Transverse colon (tissue), 3 donors: ENCODE measurements at regions not wholly inside any gene's neighbourhood (a gene's known extent, or its start where the extent isn't known, plus 50 kb on each side); places are given as distances from the start of the nearest gene placed in this dataset.

Experiments
- POLR2A ChIP-seq: fragments of 450-650 bp; IDR thresholded peaks from one replicate; pipeline ENCODE4 v1.6.1; 2016; ENCODE audit warnings: antibody characterized with exemption, mild to moderate bottlenecking, moderate library complexity
- TF ChIP-seq, protein P1 (sequence below), 5 experiments: fragments of 200-600 bp in 3 of 5; fragments of 450-650 bp in 2 of 5; sonication (generic) in 3 of 5; IDR thresholded peaks; 1 replicate in 2 of 5; 2 replicates in 3 of 5; pipeline ENCODE4 v1.5.1; 2016 to 2017; ENCODE audit warnings: antibody characterized with exemption in 5 of 5, inconsistent platforms in 3 of 5, mild to moderate bottlenecking in 2 of 5, moderate library complexity in 1 of 5

DNA sequence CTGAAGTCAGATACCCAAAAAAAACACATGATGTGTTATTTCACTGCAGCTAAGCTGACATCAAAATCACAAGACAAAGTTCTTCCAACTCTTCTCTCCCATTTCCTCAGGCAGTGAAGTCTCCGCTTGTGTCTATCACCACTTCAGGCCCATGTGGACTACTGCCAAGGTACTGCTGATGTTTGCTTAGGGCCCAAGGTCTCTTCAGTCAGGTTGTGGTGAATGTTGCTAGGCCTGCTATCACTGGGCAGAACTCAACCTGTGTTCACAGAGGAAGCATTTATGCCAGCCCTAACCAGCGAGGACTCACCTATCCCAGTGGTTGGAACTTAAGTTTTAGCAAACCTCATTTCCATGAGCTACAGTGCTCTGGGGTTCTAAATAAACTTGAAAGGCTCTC, 156.5 kb upstream of the BRINP3 start:
- TF ChIP-seq, protein P1, sequence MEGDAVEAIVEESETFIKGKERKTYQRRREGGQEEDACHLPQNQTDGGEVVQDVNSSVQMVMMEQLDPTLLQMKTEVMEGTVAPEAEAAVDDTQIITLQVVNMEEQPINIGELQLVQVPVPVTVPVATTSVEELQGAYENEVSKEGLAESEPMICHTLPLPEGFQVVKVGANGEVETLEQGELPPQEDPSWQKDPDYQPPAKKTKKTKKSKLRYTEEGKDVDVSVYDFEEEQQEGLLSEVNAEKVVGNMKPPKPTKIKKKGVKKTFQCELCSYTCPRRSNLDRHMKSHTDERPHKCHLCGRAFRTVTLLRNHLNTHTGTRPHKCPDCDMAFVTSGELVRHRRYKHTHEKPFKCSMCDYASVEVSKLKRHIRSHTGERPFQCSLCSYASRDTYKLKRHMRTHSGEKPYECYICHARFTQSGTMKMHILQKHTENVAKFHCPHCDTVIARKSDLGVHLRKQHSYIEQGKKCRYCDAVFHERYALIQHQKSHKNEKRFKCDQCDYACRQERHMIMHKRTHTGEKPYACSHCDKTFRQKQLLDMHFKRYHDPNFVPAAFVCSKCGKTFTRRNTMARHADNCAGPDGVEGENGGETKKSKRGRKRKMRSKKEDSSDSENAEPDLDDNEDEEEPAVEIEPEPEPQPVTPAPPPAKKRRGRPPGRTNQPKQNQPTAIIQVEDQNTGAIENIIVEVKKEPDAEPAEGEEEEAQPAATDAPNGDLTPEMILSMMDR (IDR thresholded peaks at IDR 0.05) = no peak
- TF ChIP-seq POLR2A = no peak
